SU-DHL-6 (cell line): ENCODE measurements at regions not wholly inside any gene's neighbourhood (a gene's known extent, or its start where the extent isn't known, plus 50 kb on each side); places are given as distances from the start of the nearest gene placed in this dataset.

ENCODE experiments used
- H2AFZ ChIP-seq: fragments of 200-600 bp; sonication (generic); 2 replicates; pipeline ENCODE4 v1.6.1; 2014; ENCODE audit warnings: low read depth, mild to moderate bottlenecking, moderate library complexity, mixed read lengths, antibody characterized with exemption, low read length; ENCODE audit not compliant: severe bottlenecking
- H3F3A ChIP-seq: fragments of 200-600 bp; shearing (Covaris generic); 2 replicates; pipeline ENCODE4 v1.6.0; 2016; ENCODE audit warnings: antibody characterized with exemption, mild to moderate bottlenecking; ENCODE audit not compliant: insufficient read depth
- H3K27ac ChIP-seq: fragments of 200-600 bp; sonication (generic); 2 replicates; pipeline ENCODE4 v1.5.1; 2016; ENCODE audit warnings: low read depth, mild to moderate bottlenecking, low read length, moderate library complexity, mixed read lengths
- H3K27me3 ChIP-seq: fragments of 200-600 bp; sonication (generic), shearing (Covaris generic); 2 replicates; pipeline ENCODE4 v1.6.0; 2014; ENCODE audit warnings: mild to moderate bottlenecking, low read length
- H3K36me3 ChIP-seq: fragments of 200-600 bp; sonication (generic); 2 replicates; pipeline ENCODE4 v1.6.1; 2014; ENCODE audit warnings: mild to moderate bottlenecking, low read length, mixed read lengths
- H3K4me2 ChIP-seq: fragments of 300-600, 200-600 bp; shearing (Covaris generic), sonication (generic); 2 replicates; pipeline ENCODE4 v1.6.0; 2014; ENCODE audit warnings: low read length, low read depth, mild to moderate bottlenecking; ENCODE audit not compliant: poor library complexity, severe bottlenecking
- H3K4me3 ChIP-seq: fragments of 200-600 bp; sonication (generic); 2 replicates; pipeline ENCODE4 v1.5.1; 2014; ENCODE audit warnings: antibody characterized with exemption, low read length, mild to moderate bottlenecking, mixed read lengths; ENCODE audit not compliant: insufficient read depth, poor library complexity, severe bottlenecking
- H3K79me2 ChIP-seq: fragments of 200-600 bp; sonication (generic); 2 replicates; pipeline ENCODE4 v1.6.1; 2014; ENCODE audit warnings: mild to moderate bottlenecking, low read length, moderate library complexity; ENCODE audit not compliant: insufficient read depth
- H3K9ac ChIP-seq: fragments of 200-600 bp; sonication (generic); 2 replicates; pipeline ENCODE4 v1.7.0; 2014; ENCODE audit warnings: mild to moderate bottlenecking, low read length
- H3K9me2 ChIP-seq: fragments of 200-600 bp; sonication (generic); replicated peaks from 2 replicates; pipeline ENCODE4 v1.6.1; 2014; ENCODE audit warnings: low read length; ENCODE audit not compliant: insufficient read depth
- H3K9me3 ChIP-seq: fragments of 200-600 bp; sonication (generic); 2 replicates; pipeline ENCODE4 v1.6.1; 2014; ENCODE audit warnings: low read length, mixed read lengths; ENCODE audit not compliant: insufficient read depth
- H4K20me1 ChIP-seq: fragments of 200-600 bp; sonication (generic); 2 replicates; pipeline ENCODE4 v1.6.1; 2014; ENCODE audit warnings: low read depth, mild to moderate bottlenecking, antibody characterized with exemption, low read length, moderate library complexity, mixed read lengths
- EZH2phosphoT487 ChIP-seq: fragments of 200-600 bp; sonication (generic), shearing (Covaris generic); conservative IDR thresholded peaks from 2 replicates; pipeline ENCODE4 v1.6.1; 2018; ENCODE audit warnings: mild to moderate bottlenecking, antibody characterized with exemption, low read length, moderate library complexity, mixed read lengths
- TF ChIP-seq, protein P1 (sequence below): fragments of 200-600 bp; sonication (generic); IDR thresholded peaks from one replicate; pipeline ENCODE4 v1.5.1; 2017; ENCODE audit warnings: antibody characterized with exemption, mild to moderate bottlenecking, low read length, moderate library complexity; ENCODE audit not compliant: insufficient read depth, poor library complexity, severe bottlenecking

DNA sequence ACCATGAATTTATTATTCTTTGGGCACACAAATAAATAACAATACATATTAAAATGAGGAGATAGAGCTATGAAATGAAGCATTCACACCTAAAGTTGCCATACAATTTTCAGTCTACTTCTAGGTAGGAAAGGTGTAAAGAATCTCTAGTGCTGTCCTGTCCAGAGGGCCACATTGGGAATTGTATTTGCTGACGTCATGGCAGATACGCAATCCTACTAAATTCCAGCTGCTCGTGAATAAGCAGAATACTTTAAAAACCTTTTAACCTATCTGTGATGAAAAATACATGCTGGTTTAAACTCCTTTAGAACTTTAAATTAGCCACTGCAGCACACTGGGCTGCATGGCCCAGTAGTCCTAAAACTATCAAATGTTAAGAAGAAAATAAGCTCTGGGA is 236.1 kb downstream of the FSCB start:
- H2AFZ ChIP-seq, result no peak overlapping the region
- no peaks in the 10 kb centered on the region for H4K20me1 ChIP-seq
- no peak overlapping the region for H3K4me3 ChIP-seq
- H3K36me3 ChIP-seq, result no peaks in the 10 kb centered on the region
- no peak overlapping the region for H3K9ac ChIP-seq
- H3K4me2 ChIP-seq, result no peak overlapping the region
- H3K79me2 ChIP-seq, result no peaks in the 10 kb centered on the region
- no peaks in the 10 kb centered on the region for H3F3A ChIP-seq
- no peak for TF ChIP-seq EZH2phosphoT487
- TF ChIP-seq, protein P1, sequence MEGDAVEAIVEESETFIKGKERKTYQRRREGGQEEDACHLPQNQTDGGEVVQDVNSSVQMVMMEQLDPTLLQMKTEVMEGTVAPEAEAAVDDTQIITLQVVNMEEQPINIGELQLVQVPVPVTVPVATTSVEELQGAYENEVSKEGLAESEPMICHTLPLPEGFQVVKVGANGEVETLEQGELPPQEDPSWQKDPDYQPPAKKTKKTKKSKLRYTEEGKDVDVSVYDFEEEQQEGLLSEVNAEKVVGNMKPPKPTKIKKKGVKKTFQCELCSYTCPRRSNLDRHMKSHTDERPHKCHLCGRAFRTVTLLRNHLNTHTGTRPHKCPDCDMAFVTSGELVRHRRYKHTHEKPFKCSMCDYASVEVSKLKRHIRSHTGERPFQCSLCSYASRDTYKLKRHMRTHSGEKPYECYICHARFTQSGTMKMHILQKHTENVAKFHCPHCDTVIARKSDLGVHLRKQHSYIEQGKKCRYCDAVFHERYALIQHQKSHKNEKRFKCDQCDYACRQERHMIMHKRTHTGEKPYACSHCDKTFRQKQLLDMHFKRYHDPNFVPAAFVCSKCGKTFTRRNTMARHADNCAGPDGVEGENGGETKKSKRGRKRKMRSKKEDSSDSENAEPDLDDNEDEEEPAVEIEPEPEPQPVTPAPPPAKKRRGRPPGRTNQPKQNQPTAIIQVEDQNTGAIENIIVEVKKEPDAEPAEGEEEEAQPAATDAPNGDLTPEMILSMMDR, result no peak
- no peaks in the 10 kb centered on the region for H3K27me3 ChIP-seq
- no peaks in the 10 kb centered on the region for H3K9me2 ChIP-seq
- no peak overlapping the region for H3K27ac ChIP-seq
- no peaks in the 10 kb centered on the region for H3K9me3 ChIP-seq

DNA sequence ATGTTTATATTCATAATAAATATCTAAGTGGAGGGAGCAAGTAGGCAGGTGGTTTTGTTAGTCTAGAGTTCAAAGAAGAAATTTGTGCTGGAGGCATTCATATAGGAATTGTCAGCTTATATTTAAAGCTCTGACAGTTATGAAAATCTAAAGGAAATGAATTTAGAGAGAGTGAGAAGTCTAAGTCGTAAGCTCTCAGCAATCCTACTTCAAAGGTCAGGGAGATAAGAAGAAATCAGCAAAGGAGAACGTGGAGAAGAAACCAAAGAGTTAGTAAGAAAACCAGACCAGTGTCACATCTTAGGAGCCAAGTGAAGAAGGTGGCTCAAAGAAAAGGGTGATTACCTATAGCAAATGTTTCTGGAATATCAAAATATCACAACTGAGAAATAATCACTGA is 241.8 kb downstream of the FSCB start:
- H4K20me1 ChIP-seq, result no peaks in the 10 kb centered on the region
- no peaks in the 10 kb centered on the region for H3K27me3 ChIP-seq
- no peaks in the 10 kb centered on the region for H3K79me2 ChIP-seq
- no peak for TF ChIP-seq EZH2phosphoT487
- TF ChIP-seq, protein P1, result no peak
- H3K9me3 ChIP-seq, result no peaks in the 10 kb centered on the region
- H3F3A ChIP-seq, result no peaks in the 10 kb centered on the region
- no peaks in the 10 kb centered on the region for H3K9me2 ChIP-seq
- no peak overlapping the region for H3K27ac ChIP-seq
- H3K4me2 ChIP-seq, result no peak overlapping the region
- no peak overlapping the region for H3K9ac ChIP-seq
- no peak overlapping the region for H2AFZ ChIP-seq
- no peaks in the 10 kb centered on the region for H3K36me3 ChIP-seq
- no peak overlapping the region for H3K4me3 ChIP-seq

DNA sequence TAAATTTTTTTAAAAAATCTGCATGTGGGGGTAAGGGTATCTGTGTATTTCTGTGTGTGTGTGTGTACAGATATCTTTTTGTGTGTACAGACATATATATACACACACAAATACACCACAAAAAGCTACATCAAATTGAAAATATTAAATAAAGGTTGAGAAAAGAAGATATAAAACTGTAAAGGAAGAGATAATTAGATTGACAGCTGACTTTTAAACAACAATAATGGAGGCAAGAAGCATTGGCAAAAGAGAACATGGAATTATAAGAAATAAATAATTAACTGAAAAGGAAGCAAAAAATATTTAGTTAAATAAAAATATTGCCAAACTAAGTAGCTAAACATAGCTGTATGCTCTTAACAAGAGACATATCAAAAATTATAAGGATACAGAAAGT is 291.4 kb downstream of the FSCB start:
- Histone ChIP-seq H3K27ac (no peak overlapping the region), H3K79me2 (no peaks in the 10 kb centered on the region), H3K9me3 (no peaks in the 10 kb centered on the region), H3K27me3 (no peaks in the 10 kb centered on the region), H3K36me3 (no peaks in the 10 kb centered on the region), H2AFZ (no peak overlapping the region), H3K4me2 (no peak overlapping the region), H4K20me1 (no peaks in the 10 kb centered on the region), H3F3A (no peaks in the 10 kb centered on the region), H3K4me3 (no peak overlapping the region), H3K9me2 (no peaks in the 10 kb centered on the region), H3K9ac (no peak overlapping the region)
- TF ChIP-seq EZH2phosphoT487, result no peak
- TF ChIP-seq, protein P1, result no peak

DNA sequence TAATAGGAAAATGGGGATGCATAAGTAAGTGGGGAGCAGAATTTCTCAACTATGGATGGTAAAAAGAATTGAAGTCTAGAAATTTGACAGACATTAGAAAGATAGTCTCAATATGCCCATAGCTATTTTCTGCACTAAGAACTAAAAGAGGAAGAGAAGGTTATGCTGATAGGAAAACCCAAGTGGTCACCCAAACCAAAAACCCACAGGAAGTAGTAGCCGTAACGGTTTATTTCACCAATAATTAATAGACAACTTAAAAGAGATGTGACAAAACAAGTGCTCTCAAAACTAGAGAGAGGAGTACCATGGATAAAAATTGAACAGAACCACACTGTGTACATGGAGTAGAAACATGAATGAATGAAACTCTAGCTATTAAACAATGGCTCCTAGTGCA is 295.4 kb downstream of the FSCB start:
- H3K9ac ChIP-seq, result no peak overlapping the region
- H3K4me3 ChIP-seq, result no peak overlapping the region
- H3K9me2 ChIP-seq, result no peaks in the 10 kb centered on the region
- no peak for TF ChIP-seq EZH2phosphoT487
- TF ChIP-seq, protein P1, result no peak
- no peaks in the 10 kb centered on the region for H3K79me2 ChIP-seq
- H3K4me2 ChIP-seq, result no peak overlapping the region
- H3K9me3 ChIP-seq, result no peaks in the 10 kb centered on the region
- H3K27me3 ChIP-seq, result no peaks in the 10 kb centered on the region
- no peaks in the 10 kb centered on the region for H4K20me1 ChIP-seq
- H3F3A ChIP-seq, result no peaks in the 10 kb centered on the region
- H2AFZ ChIP-seq, result no peak overlapping the region
- H3K36me3 ChIP-seq, result no peaks in the 10 kb centered on the region
- no peak overlapping the region for H3K27ac ChIP-seq
